Neural cell (in vitro differentiated cells): ENCODE measurements at regions not wholly inside any gene's neighbourhood (a gene's known extent, or its start where the extent isn't known, plus 50 kb on each side); places are given as distances from the start of the nearest gene placed in this dataset.

Experiments
- H2AFZ ChIP-seq: fragments of 200-600, 300-800 bp; sonication (generic), shearing (Covaris generic); 2 replicates; pipeline ENCODE4 v1.6.0; 2014; ENCODE audit warnings: low read depth, mild to moderate bottlenecking, antibody characterized with exemption, low read length, moderate library complexity
- H3F3A ChIP-seq: fragments of 200-600 bp; shearing (Covaris generic); 2 replicates; pipeline ENCODE4 v1.6.1; 2016; ENCODE audit warnings: mild to moderate bottlenecking, moderate library complexity, mixed read lengths, antibody characterized with exemption, low read length; ENCODE audit not compliant: insufficient read depth, poor library complexity, severe bottlenecking
- H3K27ac ChIP-seq: fragments of 200-600, 300-800 bp; sonication (generic), shearing (Covaris generic); 2 replicates; pipeline ENCODE4 v1.5.1; 2014; ENCODE audit warnings: mild to moderate bottlenecking, low read length, moderate library complexity
- H3K27me3 ChIP-seq: fragments of 300-800, 200-600 bp; sonication (generic), shearing (Covaris generic); 2 replicates; pipeline ENCODE4 v1.6.0; 2014; ENCODE audit warnings: mild to moderate bottlenecking, low read depth, low read length, moderate library complexity; ENCODE audit not compliant: insufficient read depth
- H3K36me3 ChIP-seq: fragments of 300-800, 200-600 bp; sonication (generic), shearing (Covaris generic); 2 replicates; pipeline ENCODE4 v1.5.1; 2014; ENCODE audit warnings: mild to moderate bottlenecking, antibody characterized with exemption, low read length, moderate library complexity; ENCODE audit not compliant: insufficient read depth
- H3K4me2 ChIP-seq: fragments of 300-800, 200-600 bp; sonication (generic), shearing (Covaris generic); 2 replicates; pipeline ENCODE4 v1.6.0; 2014; ENCODE audit warnings: mild to moderate bottlenecking, low read length
- H3K4me3 ChIP-seq: fragments of 300-800, 200-600 bp; sonication (generic), shearing (Covaris generic); 2 replicates; pipeline ENCODE4 v1.5.1; 2014; ENCODE audit warnings: mild to moderate bottlenecking, low read length, moderate library complexity
- H3K79me2 ChIP-seq: fragments of 200-600 bp; shearing (Covaris generic); replicated peaks from 2 replicates; pipeline ENCODE4 v1.6.0; 2014; ENCODE audit warnings: mild to moderate bottlenecking, low read length, moderate library complexity; ENCODE audit not compliant: insufficient read depth
- H3K9ac ChIP-seq: fragments of 300-800, 200-600 bp; sonication (generic), shearing (Covaris generic); 2 replicates; pipeline ENCODE4 v1.6.1; 2016; ENCODE audit warnings: mild to moderate bottlenecking, low read length, mixed read lengths
- H3K9me2 ChIP-seq: fragments of 200-600 bp; shearing (Covaris generic); 2 replicates; pipeline ENCODE4 v1.6.1; 2016; ENCODE audit warnings: mild to moderate bottlenecking, low read length, mixed read lengths; ENCODE audit not compliant: insufficient read depth
- H3K9me3 ChIP-seq: fragments of 200-600, 300-800 bp; sonication (generic), shearing (Covaris generic); 2 replicates; pipeline ENCODE4 v1.6.1; 2016; ENCODE audit warnings: mild to moderate bottlenecking, mixed run types, low read length, moderate library complexity, mixed read lengths
- H4K20me1 ChIP-seq: fragments of 200-600 bp; shearing (Covaris generic); 2 replicates; pipeline ENCODE4 v1.6.1; 2016; ENCODE audit warnings: mild to moderate bottlenecking, mixed run types; ENCODE audit not compliant: insufficient read depth
- EP300 ChIP-seq: fragments of 450-650 bp; conservative IDR thresholded peaks from 2 replicates; pipeline ENCODE4 v1.6.1; 2014; ENCODE audit warnings: antibody characterized with exemption, mild to moderate bottlenecking, moderate library complexity; ENCODE audit not compliant: poor library complexity, severe bottlenecking
- EZH2 ChIP-seq: fragments of 200-600, 300-800 bp; shearing (Covaris generic), sonication (generic); IDR thresholded peaks from 2 replicates; pipeline ENCODE4 v1.6.1; 2014; ENCODE audit warnings: antibody characterized with exemption, low read length, borderline replicate concordance, mild to moderate bottlenecking; ENCODE audit not compliant: insufficient read depth, poor library complexity, severe bottlenecking
- MXI1 ChIP-seq: fragments of 450-650 bp; conservative IDR thresholded peaks from 2 replicates; pipeline ENCODE4 v1.6.1; 2014; ENCODE audit warnings: antibody characterized with exemption, mild to moderate bottlenecking; ENCODE audit not compliant: poor library complexity, severe bottlenecking
- POLR2AphosphoS5 ChIP-seq: IDR thresholded peaks from 2 replicates; pipeline ENCODE4 v1.6.1; 2012
- RAD21 ChIP-seq: fragments of 450-650 bp; conservative IDR thresholded peaks from 2 replicates; pipeline ENCODE4 v1.6.1; 2014; ENCODE audit warnings: antibody characterized with exemption, mild to moderate bottlenecking, moderate library complexity
- SMC3 ChIP-seq: fragments of 450-650 bp; conservative IDR thresholded peaks from 2 replicates; pipeline ENCODE4 v1.6.1; 2014; ENCODE audit warnings: antibody characterized with exemption, mild to moderate bottlenecking, moderate library complexity; ENCODE audit not compliant: poor library complexity
- TAF1 ChIP-seq: IDR thresholded peaks from 2 replicates; pipeline ENCODE4 v1.6.1; 2012; ENCODE audit warnings: low read depth
- TF ChIP-seq, protein P1 (sequence below): IDR thresholded peaks from 2 replicates; pipeline ENCODE4 v1.6.1; 2012; ENCODE audit warnings: borderline replicate concordance
- TF ChIP-seq, protein P2 (sequence below): fragments of 450-650 bp; IDR thresholded peaks from 2 replicates; pipeline ENCODE4 v1.5.1; 2014; ENCODE audit warnings: antibody characterized with exemption, mild to moderate bottlenecking, moderate library complexity; ENCODE audit not compliant: poor library complexity, severe bottlenecking

DNA sequence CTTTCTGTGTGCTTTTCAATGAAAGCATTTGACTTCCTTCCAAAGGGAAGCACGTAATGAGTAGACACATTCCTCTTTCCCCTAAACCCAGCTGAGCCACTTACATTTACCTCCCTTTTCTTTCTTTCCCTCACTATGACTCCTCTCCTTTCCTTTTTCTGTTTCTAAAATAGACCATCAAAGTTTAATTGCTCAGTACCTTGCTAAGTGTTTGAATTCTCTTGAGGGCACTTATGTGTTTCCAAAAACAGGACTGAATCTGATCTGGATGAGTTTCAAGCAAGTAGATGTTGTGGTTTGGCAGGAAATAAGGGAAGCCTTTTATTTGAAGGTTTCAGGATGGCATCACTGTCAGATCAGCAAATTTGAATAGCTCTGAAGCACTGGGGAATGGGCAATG is 396.2 kb downstream of the REEP3 start (continued):
- TF ChIP-seq, protein P1, sequence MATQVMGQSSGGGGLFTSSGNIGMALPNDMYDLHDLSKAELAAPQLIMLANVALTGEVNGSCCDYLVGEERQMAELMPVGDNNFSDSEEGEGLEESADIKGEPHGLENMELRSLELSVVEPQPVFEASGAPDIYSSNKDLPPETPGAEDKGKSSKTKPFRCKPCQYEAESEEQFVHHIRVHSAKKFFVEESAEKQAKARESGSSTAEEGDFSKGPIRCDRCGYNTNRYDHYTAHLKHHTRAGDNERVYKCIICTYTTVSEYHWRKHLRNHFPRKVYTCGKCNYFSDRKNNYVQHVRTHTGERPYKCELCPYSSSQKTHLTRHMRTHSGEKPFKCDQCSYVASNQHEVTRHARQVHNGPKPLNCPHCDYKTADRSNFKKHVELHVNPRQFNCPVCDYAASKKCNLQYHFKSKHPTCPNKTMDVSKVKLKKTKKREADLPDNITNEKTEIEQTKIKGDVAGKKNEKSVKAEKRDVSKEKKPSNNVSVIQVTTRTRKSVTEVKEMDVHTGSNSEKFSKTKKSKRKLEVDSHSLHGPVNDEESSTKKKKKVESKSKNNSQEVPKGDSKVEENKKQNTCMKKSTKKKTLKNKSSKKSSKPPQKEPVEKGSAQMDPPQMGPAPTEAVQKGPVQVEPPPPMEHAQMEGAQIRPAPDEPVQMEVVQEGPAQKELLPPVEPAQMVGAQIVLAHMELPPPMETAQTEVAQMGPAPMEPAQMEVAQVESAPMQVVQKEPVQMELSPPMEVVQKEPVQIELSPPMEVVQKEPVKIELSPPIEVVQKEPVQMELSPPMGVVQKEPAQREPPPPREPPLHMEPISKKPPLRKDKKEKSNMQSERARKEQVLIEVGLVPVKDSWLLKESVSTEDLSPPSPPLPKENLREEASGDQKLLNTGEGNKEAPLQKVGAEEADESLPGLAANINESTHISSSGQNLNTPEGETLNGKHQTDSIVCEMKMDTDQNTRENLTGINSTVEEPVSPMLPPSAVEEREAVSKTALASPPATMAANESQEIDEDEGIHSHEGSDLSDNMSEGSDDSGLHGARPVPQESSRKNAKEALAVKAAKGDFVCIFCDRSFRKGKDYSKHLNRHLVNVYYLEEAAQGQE = no peak
- TF ChIP-seq EZH2 = no peak

DNA sequence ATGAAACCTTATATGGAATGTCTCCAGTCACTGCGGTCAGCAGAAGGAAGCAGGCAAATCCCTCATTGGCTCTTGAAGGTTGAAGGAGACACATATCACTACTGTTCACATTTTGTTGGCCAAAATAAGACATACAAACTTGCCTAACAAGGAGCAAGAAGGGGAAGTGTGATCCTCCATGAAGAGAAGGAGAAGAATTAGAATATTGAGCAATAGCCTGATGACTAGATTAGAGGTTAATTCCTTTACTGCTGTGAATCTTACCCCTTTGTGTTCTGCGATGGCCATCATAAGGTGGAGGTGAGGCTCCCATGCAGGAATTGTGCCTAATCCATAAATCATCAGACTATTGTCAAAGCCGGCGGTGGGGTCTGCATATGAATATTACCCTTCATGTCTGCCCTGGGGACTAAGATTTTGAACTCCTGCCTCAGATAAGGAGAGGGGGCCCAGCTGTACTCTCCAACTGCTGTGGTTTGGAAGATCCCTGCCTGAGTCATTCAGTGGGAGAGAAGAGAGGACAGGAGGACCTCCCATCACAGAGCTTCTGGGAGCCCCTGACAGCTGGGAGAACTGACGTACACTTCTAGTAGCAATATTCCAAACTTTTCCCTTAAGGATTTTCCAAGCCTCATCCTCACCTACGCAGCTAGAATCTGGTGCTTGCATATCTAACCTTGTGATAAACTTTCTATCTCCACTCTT is 398.5 kb downstream of the REEP3 start:
- Histone ChIP-seq H3F3A (no peaks in the 10 kb centered on the region), H3K36me3 (no peaks in the 10 kb centered on the region), H3K9ac (no peak overlapping the region), H3K4me2 (no peak overlapping the region), H2AFZ (no peak overlapping the region), H3K27ac (no peak overlapping the region), H3K79me2 (no peaks in the 10 kb centered on the region), H3K27me3 (no peaks in the 10 kb centered on the region), H3K4me3 (no peak overlapping the region), H3K9me3 (no peaks in the 10 kb centered on the region), H3K9me2 (no peaks in the 10 kb centered on the region), H4K20me1 (no peaks in the 10 kb centered on the region)
- TF ChIP-seq TAF1 (no peak), EZH2 (no peak), EP300 (no peak), RAD21 (no peak), MXI1 (no peak), SMC3 (no peak), POLR2AphosphoS5 (no peak)
- TF ChIP-seq, protein P2, sequence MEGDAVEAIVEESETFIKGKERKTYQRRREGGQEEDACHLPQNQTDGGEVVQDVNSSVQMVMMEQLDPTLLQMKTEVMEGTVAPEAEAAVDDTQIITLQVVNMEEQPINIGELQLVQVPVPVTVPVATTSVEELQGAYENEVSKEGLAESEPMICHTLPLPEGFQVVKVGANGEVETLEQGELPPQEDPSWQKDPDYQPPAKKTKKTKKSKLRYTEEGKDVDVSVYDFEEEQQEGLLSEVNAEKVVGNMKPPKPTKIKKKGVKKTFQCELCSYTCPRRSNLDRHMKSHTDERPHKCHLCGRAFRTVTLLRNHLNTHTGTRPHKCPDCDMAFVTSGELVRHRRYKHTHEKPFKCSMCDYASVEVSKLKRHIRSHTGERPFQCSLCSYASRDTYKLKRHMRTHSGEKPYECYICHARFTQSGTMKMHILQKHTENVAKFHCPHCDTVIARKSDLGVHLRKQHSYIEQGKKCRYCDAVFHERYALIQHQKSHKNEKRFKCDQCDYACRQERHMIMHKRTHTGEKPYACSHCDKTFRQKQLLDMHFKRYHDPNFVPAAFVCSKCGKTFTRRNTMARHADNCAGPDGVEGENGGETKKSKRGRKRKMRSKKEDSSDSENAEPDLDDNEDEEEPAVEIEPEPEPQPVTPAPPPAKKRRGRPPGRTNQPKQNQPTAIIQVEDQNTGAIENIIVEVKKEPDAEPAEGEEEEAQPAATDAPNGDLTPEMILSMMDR = no peak
- TF ChIP-seq, protein P1 = no peak
